ENCODE measurements at regions not wholly inside any gene's neighbourhood (a gene's known extent, or its start where the extent isn't known, plus 50 kb on each side); places are given as distances from the start of the nearest gene placed in this dataset.

DNA sequence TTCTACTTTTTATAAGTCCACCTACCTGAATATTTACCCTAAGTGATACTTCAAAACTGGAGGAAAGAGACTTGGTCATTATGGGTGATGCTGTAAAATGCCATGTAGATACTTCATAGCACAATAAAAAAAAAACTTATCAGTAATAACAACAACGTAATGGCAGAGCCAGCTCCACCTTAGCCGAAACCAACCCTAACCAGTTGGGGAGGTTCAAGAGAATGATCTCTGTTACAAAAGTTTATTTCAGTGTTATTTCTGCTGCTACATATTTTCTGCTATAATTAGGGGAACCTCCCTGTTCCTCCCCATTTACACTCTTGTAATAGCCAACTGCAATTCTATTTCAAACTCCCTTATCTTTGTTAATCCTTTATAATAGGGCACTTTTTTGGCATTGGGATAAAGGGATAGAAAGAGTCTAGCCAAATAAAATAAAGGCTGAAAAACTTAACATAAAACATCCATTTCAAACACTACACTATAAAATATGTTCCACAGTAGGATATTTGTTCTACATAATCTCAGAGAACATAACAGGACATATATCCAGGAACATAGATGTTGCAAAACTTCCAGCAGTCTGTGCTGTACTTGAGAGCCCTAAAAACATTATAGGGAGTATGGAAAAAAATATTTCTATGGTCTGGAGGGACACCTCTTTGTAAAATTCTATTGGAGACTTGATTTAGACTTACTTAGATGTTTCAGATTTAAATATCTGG lies 138.7 kb upstream of the POF1B start:
- H3K23ac ChIP-seq (ENCODE audit: insufficient read length, low read depth, low read length), result no peak overlapping the region
- H3K4me3 Mint-ChIP-seq, result no peak overlapping the region
- H3K9me3 ChIP-seq (ENCODE audit: control insufficient read depth, low read depth, low read length), result no peaks in the 10 kb centered on the region
- no peak overlapping the region for H3K27ac Mint-ChIP-seq
- H3T11ph ChIP-seq (ENCODE audit: low read length), result no peak overlapping the region
- H3K4me1 ChIP-seq (ENCODE audit: insufficient read depth, low read length), result no peaks in the 10 kb centered on the region
- H3K9ac ChIP-seq (ENCODE audit: extremely low read depth, insufficient read length, low read length), result no peak overlapping the region
- no peaks in the 10 kb centered on the region for H3K79me1 ChIP-seq (ENCODE audit: insufficient read depth, low read depth, low read length, poor library complexity, severe bottlenecking)
- H3K4me2 ChIP-seq (ENCODE audit: insufficient read depth, insufficient read length, low read length), result no peak overlapping the region
- no peak overlapping the region for H2AK5ac ChIP-seq (ENCODE audit: insufficient read length, low read length)
- H2AFZ ChIP-seq (ENCODE audit: low read length), result no peak overlapping the region
- H3K14ac ChIP-seq (ENCODE audit: insufficient read depth, low read length), result no peak overlapping the region
- no peak for DNase-seq
- H2BK12ac ChIP-seq (ENCODE audit: insufficient read length, low read depth, low read length), result no peak overlapping the region
- H3K4ac ChIP-seq (ENCODE audit: low read depth, low read length), result no peak overlapping the region
- no CpG with 5 or more reads among the region's 2 CpGs for WGBS (ENCODE audit: extremely low coverage, insufficient read length, low lambda C conversion rate)
- no peak overlapping the region for H4K5ac ChIP-seq (ENCODE audit: insufficient read length, low read depth, low read length)
- no peak for TF ChIP-seq CTCF (conservative IDR thresholded peaks at IDR 0.05)
- no peak overlapping the region for H3K18ac ChIP-seq (ENCODE audit: insufficient read length, low read depth, low read length)
- H3K36me3 Mint-ChIP-seq (ENCODE audit: insufficient read depth in 1 of 3, low read depth in 3 of 3), result no peaks in the 10 kb centered on the region
- no peak overlapping the region for H2BK15ac ChIP-seq (ENCODE audit: low read depth, low read length)
- H4K8ac ChIP-seq (replicated peaks; ENCODE audit: insufficient read length, low read depth, low read length), result no peak overlapping the region
- H4K91ac ChIP-seq (ENCODE audit: insufficient read length, low read depth, low read length), result no peak overlapping the region
- no peaks in the 10 kb centered on the region for H3K79me2 ChIP-seq (ENCODE audit: insufficient read depth, low read length)
- no peak overlapping the region for H3K27ac ChIP-seq (ENCODE audit: insufficient read length, low read depth, low read length)
- H3K56ac ChIP-seq (ENCODE audit: insufficient read length, low read depth, low read length), result no peak overlapping the region
- no peaks in the 10 kb centered on the region for H3K4me1 Mint-ChIP-seq
- peaks cover 40 to 56% of the 10 kb centered on the region in 2 experiments for H3K9me3 Mint-ChIP-seq
- no peak overlapping the region for H2BK20ac ChIP-seq (ENCODE audit: low read depth, low read length, poor library complexity, severe bottlenecking)
- no peaks in the 10 kb centered on the region for H4K20me1 ChIP-seq (ENCODE audit: control insufficient read depth, insufficient read depth, insufficient read length)
- no peak overlapping the region for H2BK120ac ChIP-seq (ENCODE audit: low read depth, low read length, poor library complexity, severe bottlenecking)
- H3K23me2 ChIP-seq (ENCODE audit: insufficient read length, low read depth, low read length, poor library complexity, severe bottlenecking), result no peaks in the 10 kb centered on the region
- no peak overlapping the region for H2BK5ac ChIP-seq (ENCODE audit: insufficient read length, low read length)
- H3K27me3 ChIP-seq (ENCODE audit: insufficient read depth, low read length), result no peaks in the 10 kb centered on the region
- H3K27me3 Mint-ChIP-seq (ENCODE audit: low read depth), result no peaks in the 10 kb centered on the region; the same call in 1 of the 2 replicates
